Loucy (cell line): ENCODE measurements at regions not wholly inside any gene's neighbourhood (a gene's known extent, or its start where the extent isn't known, plus 50 kb on each side); places are given as distances from the start of the nearest gene placed in this dataset.

Experiments
- H2AFZ ChIP-seq: fragments of 200-600 bp; sonication (generic); 2 replicates; pipeline ENCODE4 v1.6.0; 2016; ENCODE audit warnings: antibody characterized with exemption, mild to moderate bottlenecking, low read length, moderate library complexity
- H3F3A ChIP-seq: fragments of 200-600 bp; 2 replicates; pipeline ENCODE4 v1.6.0; 2016; ENCODE audit warnings: antibody characterized with exemption, low read depth, mild to moderate bottlenecking
- H3K27me3 ChIP-seq: fragments of 200-600 bp; sonication (generic); 2 replicates; pipeline ENCODE4 v1.6.1; 2014; ENCODE audit warnings: low read length, mild to moderate bottlenecking; ENCODE audit not compliant: insufficient read depth, poor library complexity, severe bottlenecking
- H3K36me3 ChIP-seq: fragments of 200-600 bp; sonication (generic); 2 replicates; pipeline ENCODE4 v1.6.1; 2016; ENCODE audit warnings: low read length; ENCODE audit not compliant: insufficient read depth
- H3K4me1 ChIP-seq: fragments of 200-600 bp; sonication (generic); 2 replicates; pipeline ENCODE4 v1.5.1; 2014; ENCODE audit warnings: low read length, mild to moderate bottlenecking; ENCODE audit not compliant: insufficient read depth, poor library complexity, severe bottlenecking
- H3K4me2 ChIP-seq: fragments of 200-600 bp; sonication (generic); 2 replicates; pipeline ENCODE4 v1.6.0; 2014; ENCODE audit warnings: antibody characterized with exemption, low read length, low read depth, mild to moderate bottlenecking; ENCODE audit not compliant: poor library complexity, severe bottlenecking
- H3K4me3 ChIP-seq: fragments of 200-600 bp; sonication (generic); 2 replicates; pipeline ENCODE4 v1.5.1; 2014; ENCODE audit warnings: low read length, mild to moderate bottlenecking, mixed read lengths; ENCODE audit not compliant: poor library complexity, severe bottlenecking
- H3K79me2 ChIP-seq: fragments of 200-600 bp; sonication (generic); 2 replicates; pipeline ENCODE4 v1.6.1; 2014; ENCODE audit warnings: low read length; ENCODE audit not compliant: insufficient read depth
- H3K9ac ChIP-seq: fragments of 200-600 bp; sonication (generic); 2 replicates; pipeline ENCODE4 v1.6.0; 2014; ENCODE audit warnings: mild to moderate bottlenecking, low read depth, low read length, moderate library complexity; ENCODE audit not compliant: poor library complexity, severe bottlenecking
- H3K9me2 ChIP-seq: fragments of 200-600 bp; sonication (generic); replicated peaks from 2 replicates; pipeline ENCODE4 v1.6.1; 2016; ENCODE audit warnings: low read depth, low read length, mixed read lengths
- H3K9me3 ChIP-seq: fragments of 200-600 bp; sonication (generic); 2 replicates; pipeline ENCODE4 v1.6.1; 2014; ENCODE audit warnings: mild to moderate bottlenecking, antibody characterized with exemption, low read length, low read depth; ENCODE audit not compliant: insufficient read depth
- H4K20me1 ChIP-seq: fragments of 200-600 bp; sonication (generic); 2 replicates; pipeline ENCODE4 v1.6.0; 2014; ENCODE audit warnings: antibody characterized with exemption, low read length, mild to moderate bottlenecking; ENCODE audit not compliant: insufficient read depth, poor library complexity, severe bottlenecking
- CTCF ChIP-seq: fragments of 200-600 bp; sonication (generic); conservative IDR thresholded peaks from 2 replicates; pipeline ENCODE4 v1.5.1; 2014; ENCODE audit warnings: mild to moderate bottlenecking, antibody characterized with exemption, low read length
- EZH2phosphoT487 ChIP-seq: fragments of 200-600 bp; IDR thresholded peaks from 2 replicates; pipeline ENCODE4 v1.6.1; 2018; ENCODE audit warnings: antibody characterized with exemption, mild to moderate bottlenecking, moderate library complexity, borderline replicate concordance

GRCh38 chr4:28228561-28229491 is 1368.2 kb downstream of the STIM2 start:
- Histone ChIP-seq H3K4me2 (no peak overlapping the region), H3K27me3 (no peaks in the 10 kb centered on the region), H3K9me3 (no peaks in the 10 kb centered on the region), H3K4me3 (no peak overlapping the region), H3K79me2 (no peaks in the 10 kb centered on the region), H3K9ac (no peak overlapping the region), H4K20me1 (no peaks in the 10 kb centered on the region), H2AFZ (no peak overlapping the region), H3K36me3 (no peaks in the 10 kb centered on the region), H3F3A (no peaks in the 10 kb centered on the region), H3K4me1 (no peaks in the 10 kb centered on the region), H3K9me2 (no peaks in the 10 kb centered on the region)
- TF ChIP-seq CTCF, result no peak
- no peak for TF ChIP-seq EZH2phosphoT487

- Histone ChIP-seq H3K4me3 (no peak overlapping the region), H2AFZ (no peak overlapping the region), H3K79me2 (no peaks in the 10 kb centered on the region), H3F3A (no peaks in the 10 kb centered on the region), H3K27me3 (no peaks in the 10 kb centered on the region), H3K9me3 (no peaks in the 10 kb centered on the region), H3K9ac (no peak overlapping the region), H3K4me2 (no peak overlapping the region), H3K36me3 (no peaks in the 10 kb centered on the region), H3K9me2 (no peaks in the 10 kb centered on the region), H3K4me1 (no peaks in the 10 kb centered on the region), H4K20me1 (no peaks in the 10 kb centered on the region)
- no peak for TF ChIP-seq CTCF
- TF ChIP-seq EZH2phosphoT487, result no peak
Measured at GRCh38 chr4:28232376-28232775, 1371.7 kb downstream of the STIM2 start.

- no peaks in the 10 kb centered on the region for H4K20me1 ChIP-seq
- H3K4me2 ChIP-seq, result no peak overlapping the region
- no peaks in the 10 kb centered on the region for H3F3A ChIP-seq
- H3K9ac ChIP-seq, result no peak overlapping the region
- H3K27me3 ChIP-seq, result no peaks in the 10 kb centered on the region
- H3K36me3 ChIP-seq, result no peaks in the 10 kb centered on the region
- no peaks in the 10 kb centered on the region for H3K4me1 ChIP-seq
- no peaks in the 10 kb centered on the region for H3K79me2 ChIP-seq
- H3K9me2 ChIP-seq, result no peaks in the 10 kb centered on the region
- H2AFZ ChIP-seq, result no peak overlapping the region
- TF ChIP-seq CTCF, result no peak
- TF ChIP-seq EZH2phosphoT487, result no peak
- no peaks in the 10 kb centered on the region for H3K9me3 ChIP-seq
- no peak overlapping the region for H3K4me3 ChIP-seq
Measured at GRCh38 chr4:28232951-28233350, 1372.3 kb downstream of the STIM2 start.
